ENCODE measurements at regions not wholly inside any gene's neighbourhood (a gene's known extent, or its start where the extent isn't known, plus 50 kb on each side); places are given as distances from the start of the nearest gene placed in this dataset.

GRCh38 chr1:182198006-182198605 is 136.6 kb upstream of the ZNF648 start:
- intact Hi-C loops (cut with micrococcal nuclease; ENCODE audit: unreplicated experiment) (no loop called here), in situ Hi-C loops (cut with HindIII; ENCODE audit: extremely low pct_ligation_motif_present, low pct_unique_long_range_greater_than_20kb) (no loop called here)
- Histone ChIP-seq H3K9ac (ENCODE audit: insufficient read depth, low read depth, low read length) (no peak overlapping the region), H3K79me2 (ENCODE audit: insufficient read depth, low read length) (no peaks in the 10 kb centered on the region), H2AFZ (ENCODE audit: low read length) (no peak overlapping the region), H4K20me1 (ENCODE audit: insufficient read depth, low read length) (no peaks in the 10 kb centered on the region), H3K4me1 (ENCODE audit: insufficient read depth, low read length) (peaks cover 55% of the 10 kb centered on the region), H3K4me3 (replicated peaks in 1 of 3; ENCODE audit: insufficient read depth in 1 of 3, low read depth in 2 of 3, low read length in 3 of 3) (no peak overlapping the region), H3K4me2 (ENCODE audit: low read depth, low read length) (no peak overlapping the region), H3K9me3 (ENCODE audit: low read length) (no peaks in the 10 kb centered on the region), H3K27me3 (ENCODE audit: control insufficient read depth in 1 of 2, insufficient read depth in 2 of 2, low read length in 2 of 2) (peaks cover 0 to 1% of the 10 kb centered on the region in 2 experiments; a peak in 1 of 5 replicates), H3K27ac (ENCODE audit: extremely low read length, insufficient read depth, low read length) (no peak overlapping the region), H3K36me3 (replicated peaks in 1 of 2; ENCODE audit: control insufficient read depth in 1 of 2, insufficient read depth in 2 of 2, low read length in 2 of 2) (no peaks in the 10 kb centered on the region)
- ChIA-PET POLR2A (no interaction called here), CTCF (ENCODE audit: low intra/inter-chr PET ratio, low total read pairs) (interaction anchor here (1.3 kb wide), 1 partner anchor 113 kb away, joined by 3 read pairs; no protein-coding TSS in a partner anchor)
- no TSS peak for BruUV-seq (replicated peaks)
- ATAC-seq: peak; percentile 25; the same call in 1 of the 3 replicates
- FAIRE-seq: no peak
- TF ChIP-seq FOXA3 (CRISPR knock-in tag; IDR thresholded peaks at IDR 0.05): no peak
- no peak for TF ChIP-seq FOXK1 (CRISPR knock-in tag; IDR thresholded peaks at IDR 0.05; ENCODE audit: borderline replicate concordance, low read depth)
- no peak for TF ChIP-seq E2F5 (CRISPR knock-in tag; conservative IDR thresholded peaks at IDR 0.05)
- TF ChIP-seq CHCHD3 (CRISPR knock-in tag; IDR thresholded peaks at IDR 0.05): no peak
- no peak for TF ChIP-seq FOXP4 (CRISPR knock-in tag; IDR thresholded peaks at IDR 0.05)
- no peak for TF ChIP-seq ZBTB2 (CRISPR knock-in tag; IDR thresholded peaks at IDR 0.05; ENCODE audit: low read depth)
- TF ChIP-seq ETV6 (CRISPR knock-in tag; conservative IDR thresholded peaks at IDR 0.05): no peak
- TF ChIP-seq STAG1 (CRISPR knock-in tag; IDR thresholded peaks at IDR 0.05): peak; percentile 29
- TF ChIP-seq SNAPC2 (CRISPR knock-in tag; IDR thresholded peaks at IDR 0.05): no peak
- no peak for TF ChIP-seq AHDC1 (CRISPR knock-in tag; IDR thresholded peaks at IDR 0.05; ENCODE audit: borderline replicate concordance)
- TF ChIP-seq FOSL2 (CRISPR knock-in tag; IDR thresholded peaks at IDR 0.05): peak; percentile 79
- 27% methylated on average over 4 of the region's 4 CpGs for WGBS (ENCODE audit: low lambda C conversion rate)
- DNase-seq (ENCODE audit: low spot score): no peak
